C4-2B (cell line): ENCODE measurements at regions not wholly inside any gene's neighbourhood (a gene's known extent, or its start where the extent isn't known, plus 50 kb on each side); places are given as distances from the start of the nearest gene placed in this dataset.

Experiments used
- CTCF ChIP-seq: fragments of 450-650 bp; conservative IDR thresholded peaks from 2 replicates; pipeline ENCODE4 v1.5.1; 2017; ENCODE audit warnings: mild to moderate bottlenecking
- ZFX ChIP-seq: fragments of 450-650 bp; IDR thresholded peaks from 2 replicates; pipeline ENCODE4 v1.6.1; 2017

- no peak for TF ChIP-seq CTCF
- no peak for TF ChIP-seq ZFX
These were observed 101.6 kb upstream of the DLX2 start for GRCh38 chr2:172204309-172204708.
